ENCODE measurements at regions not wholly inside any gene's neighbourhood (a gene's known extent, or its start where the extent isn't known, plus 50 kb on each side); places are given as distances from the start of the nearest gene placed in this dataset.

- H3K9me3 ChIP-seq (ENCODE audit: insufficient read depth, low read length), result no peaks in the 10 kb centered on the region
- H3K36me3 ChIP-seq (ENCODE audit: low read length), result no peaks in the 10 kb centered on the region
- H3K4me3 ChIP-seq (ENCODE audit: insufficient read depth, low read length, poor library complexity, severe bottlenecking), result no peak overlapping the region
- H3F3A ChIP-seq (ENCODE audit: insufficient read depth), result no peaks in the 10 kb centered on the region
- H3K9ac ChIP-seq (ENCODE audit: low read length), result no peak overlapping the region
- H4K20me1 ChIP-seq (ENCODE audit: low read depth, low read length), result no peaks in the 10 kb centered on the region
- TF ChIP-seq EZH2phosphoT487 (conservative IDR thresholded peaks at IDR 0.05; ENCODE audit: low read length) (no peak), CTCF (IDR thresholded peaks at IDR 0.05; ENCODE audit: insufficient read depth, low read length, poor library complexity, severe bottlenecking) (no peak)
- no peak overlapping the region for H3K4me2 ChIP-seq (ENCODE audit: low read depth, low read length, poor library complexity, severe bottlenecking)
- no peak overlapping the region for H3K27ac ChIP-seq (ENCODE audit: low read depth, low read length)
- H3K79me2 ChIP-seq (ENCODE audit: insufficient read depth, low read length), result no peaks in the 10 kb centered on the region
- no peaks in the 10 kb centered on the region for H3K9me2 ChIP-seq (replicated peaks; ENCODE audit: insufficient read depth, low read length)
- H2AFZ ChIP-seq (ENCODE audit: low read depth, low read length, severe bottlenecking), result no peak overlapping the region
- H3K27me3 ChIP-seq (ENCODE audit: low read length), result no peaks in the 10 kb centered on the region
Measured at GRCh38 chr3:5811016-5811415, 623.5 kb downstream of the EDEM1 start.

- H3K27ac ChIP-seq (ENCODE audit: low read depth, low read length), result no peak overlapping the region
Measured at GRCh38 chr3:5813521-5813920, 626.0 kb downstream of the EDEM1 start.

GRCh38 chr3:5822843-5823242, 635.3 kb downstream of the EDEM1 start:
- H3K27ac ChIP-seq (ENCODE audit: low read depth, low read length), result no peak overlapping the region
- TF ChIP-seq EZH2phosphoT487 (conservative IDR thresholded peaks at IDR 0.05; ENCODE audit: low read length) (no peak), CTCF (IDR thresholded peaks at IDR 0.05; ENCODE audit: insufficient read depth, low read length, poor library complexity, severe bottlenecking) (no peak)
- no peaks in the 10 kb centered on the region for H3K9me2 ChIP-seq (replicated peaks; ENCODE audit: insufficient read depth, low read length)
- H3K4me2 ChIP-seq (ENCODE audit: low read depth, low read length, poor library complexity, severe bottlenecking), result no peak overlapping the region
- no peak overlapping the region for H3K4me3 ChIP-seq (ENCODE audit: insufficient read depth, low read length, poor library complexity, severe bottlenecking)
- H2AFZ ChIP-seq (ENCODE audit: low read depth, low read length, severe bottlenecking), result no peak overlapping the region
- H3K9ac ChIP-seq (ENCODE audit: low read length), result no peak overlapping the region
- H4K20me1 ChIP-seq (ENCODE audit: low read depth, low read length), result no peaks in the 10 kb centered on the region
- no peaks in the 10 kb centered on the region for H3F3A ChIP-seq (ENCODE audit: insufficient read depth)
- H3K36me3 ChIP-seq (ENCODE audit: low read length), result no peaks in the 10 kb centered on the region
- no peaks in the 10 kb centered on the region for H3K9me3 ChIP-seq (ENCODE audit: insufficient read depth, low read length)
- no peaks in the 10 kb centered on the region for H3K27me3 ChIP-seq (ENCODE audit: low read length)
- no peaks in the 10 kb centered on the region for H3K79me2 ChIP-seq (ENCODE audit: insufficient read depth, low read length)

More at GRCh38 chr3:5813521-5813920, 626.0 kb downstream of the EDEM1 start:
- Histone ChIP-seq H3K9me2 (replicated peaks; ENCODE audit: insufficient read depth, low read length) (no peaks in the 10 kb centered on the region), H3K4me2 (ENCODE audit: low read depth, low read length, poor library complexity, severe bottlenecking) (no peak overlapping the region), H3K79me2 (ENCODE audit: insufficient read depth, low read length) (no peaks in the 10 kb centered on the region), H2AFZ (ENCODE audit: low read depth, low read length, severe bottlenecking) (no peak overlapping the region), H3K27me3 (ENCODE audit: low read length) (no peaks in the 10 kb centered on the region), H3K9ac (ENCODE audit: low read length) (no peak overlapping the region), H4K20me1 (ENCODE audit: low read depth, low read length) (no peaks in the 10 kb centered on the region), H3K36me3 (ENCODE audit: low read length) (no peaks in the 10 kb centered on the region), H3K4me3 (ENCODE audit: insufficient read depth, low read length, poor library complexity, severe bottlenecking) (no peak overlapping the region), H3F3A (ENCODE audit: insufficient read depth) (no peaks in the 10 kb centered on the region), H3K9me3 (ENCODE audit: insufficient read depth, low read length) (no peaks in the 10 kb centered on the region)
- TF ChIP-seq CTCF (IDR thresholded peaks at IDR 0.05; ENCODE audit: insufficient read depth, low read length, poor library complexity, severe bottlenecking) (no peak), EZH2phosphoT487 (conservative IDR thresholded peaks at IDR 0.05; ENCODE audit: low read length) (no peak)
